ENCODE measurements at regions not wholly inside any gene's neighbourhood (a gene's known extent, or its start where the extent isn't known, plus 50 kb on each side); places are given as distances from the start of the nearest gene placed in this dataset.

DNA sequence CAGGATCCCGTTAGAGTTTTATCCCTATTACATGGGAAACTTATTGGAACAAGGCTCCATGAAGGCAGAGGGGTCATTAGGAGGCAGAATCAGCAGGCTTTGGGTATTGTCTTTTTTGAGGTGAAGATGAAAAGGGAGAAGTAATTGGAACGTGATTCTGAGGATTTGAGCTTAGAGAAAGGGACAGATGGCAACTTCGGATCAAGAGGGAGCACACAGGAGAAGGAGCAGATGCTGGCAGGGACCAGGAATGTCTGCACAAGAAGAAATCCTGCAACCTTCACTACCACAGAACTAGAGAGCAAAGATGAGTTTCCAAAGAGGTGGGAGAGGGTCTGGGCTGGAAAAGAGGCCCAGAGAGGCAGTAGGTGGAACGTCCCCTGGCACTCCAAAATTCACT, 202.8 kb downstream of the RRAGC start:
- no peaks in the 10 kb centered on the region for H3K79me2 ChIP-seq (ENCODE audit: insufficient read depth, low read length)
- ChIA-PET RAD21 (ENCODE audit: low non-redundant PET in 1 of 2, low total read pairs in 2 of 2, uncharacterized antibody in 2 of 2, unreplicated experiment in 2 of 2) (no interaction called here), POLR2A (no interaction called here), CTCF (no interaction called here)
- TF ChIP-seq ELF1 (IDR thresholded peaks at IDR 0.05; ENCODE audit: borderline replicate concordance, low read depth) (no peak), EGR1 (IDR thresholded peaks at IDR 0.05; ENCODE audit: low read depth) (no peak), SRF (IDR thresholded peaks at IDR 0.05; ENCODE audit: low read depth) (no peak), REST (IDR thresholded peaks at IDR 0.05; ENCODE audit: low read depth) (no peak), EZH2 (IDR thresholded peaks at IDR 0.05) (no peak), POLR2A (IDR thresholded peaks at IDR 0.05; ENCODE audit: borderline replicate concordance, extremely low read depth, insufficient read depth, insufficient read length) (no peak)
- H3K9me2 ChIP-seq (ENCODE audit: insufficient read depth) = no peaks in the 10 kb centered on the region
- BruUV-seq (replicated peaks) = no TSS peak
- no peaks in the 10 kb centered on the region for H4K20me1 ChIP-seq (ENCODE audit: insufficient read depth)
- no peak for DNase-seq (ENCODE audit: low read depth, low spot score)
- peaks cover 0 to 4% of the 10 kb centered on the region in 2 experiments; a peak in 1 of 4 replicates for H3K9me3 ChIP-seq (ENCODE audit: control insufficient read depth in 1 of 2, insufficient read depth in 1 of 2, low read depth in 1 of 2, low read length in 2 of 2)
- H3K9ac ChIP-seq (ENCODE audit: low read length) = no peak overlapping the region
- H3K4me3 ChIP-seq (replicated peaks in 1 of 2; ENCODE audit: low read depth in 1 of 2, low read length in 2 of 2) = no peak overlapping the region
- no peak overlapping the region for H2AFZ ChIP-seq (ENCODE audit: low read depth, low read length, poor library complexity, severe bottlenecking)
- no peak overlapping the region for H3K4me2 ChIP-seq (ENCODE audit: low read length)
- intact Hi-C loops (cut with micrococcal nuclease) = no loop called here
- H3K27ac ChIP-seq (ENCODE audit: low read depth, low read length) = no peak overlapping the region
- no peak for ATAC-seq
- no peaks in the 10 kb centered on the region for H3K4me1 ChIP-seq (ENCODE audit: control insufficient read depth in 1 of 2, insufficient read depth in 2 of 2, low read length in 2 of 2)
- H3K27me3 ChIP-seq (ENCODE audit: insufficient read depth, low read length) = peaks cover 10% of the 10 kb centered on the region
- no peaks in the 10 kb centered on the region for H3K36me3 ChIP-seq (ENCODE audit: control insufficient read depth in 1 of 2, insufficient read depth in 2 of 2, low read length in 2 of 2)

DNA sequence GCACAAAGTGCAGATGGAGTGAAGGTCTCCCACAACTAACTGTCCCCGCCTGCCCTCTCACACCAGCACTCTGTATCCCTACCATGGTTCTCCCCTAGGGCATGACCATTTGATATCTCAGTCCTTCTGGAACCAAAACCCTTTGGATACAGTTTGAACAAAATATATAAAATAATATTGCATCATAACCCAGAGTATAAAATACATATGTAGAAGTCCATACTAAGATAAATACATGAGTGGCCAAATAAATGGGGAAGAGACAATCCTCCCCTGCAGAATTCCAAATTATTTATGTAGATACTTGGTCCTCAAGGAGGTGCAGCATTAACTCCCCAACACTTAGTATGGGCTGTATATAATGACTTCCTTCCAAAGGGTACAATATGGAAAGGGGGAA, 207.4 kb downstream of the RRAGC start:
- no peak overlapping the region for H2AFZ ChIP-seq (ENCODE audit: low read depth, low read length, poor library complexity, severe bottlenecking)
- H3K9ac ChIP-seq (ENCODE audit: low read length) = no peak overlapping the region
- no peaks in the 10 kb centered on the region for H3K36me3 ChIP-seq (ENCODE audit: control insufficient read depth in 1 of 2, insufficient read depth in 2 of 2, low read length in 2 of 2)
- DNase-seq (ENCODE audit: low read depth, low spot score) (no peak), ATAC-seq (no peak)
- H3K4me3 ChIP-seq (replicated peaks in 1 of 2; ENCODE audit: low read depth in 1 of 2, low read length in 2 of 2) = no peak overlapping the region
- no TSS peak for BruUV-seq (replicated peaks)
- ChIA-PET RAD21 (ENCODE audit: low non-redundant PET in 1 of 2, low total read pairs in 2 of 2, uncharacterized antibody in 2 of 2, unreplicated experiment in 2 of 2) (no interaction called here), POLR2A (no interaction called here), CTCF (no interaction called here)
- H3K4me1 ChIP-seq (ENCODE audit: control insufficient read depth in 1 of 2, insufficient read depth in 2 of 2, low read length in 2 of 2) = no peaks in the 10 kb centered on the region
- no peak overlapping the region for H3K4me2 ChIP-seq (ENCODE audit: low read length)
- no peaks in the 10 kb centered on the region for H3K9me2 ChIP-seq (ENCODE audit: insufficient read depth)
- peaks cover 10% of the 10 kb centered on the region for H3K27me3 ChIP-seq (ENCODE audit: insufficient read depth, low read length)
- no peaks in the 10 kb centered on the region for H4K20me1 ChIP-seq (ENCODE audit: insufficient read depth)
- TF ChIP-seq, protein P1, sequence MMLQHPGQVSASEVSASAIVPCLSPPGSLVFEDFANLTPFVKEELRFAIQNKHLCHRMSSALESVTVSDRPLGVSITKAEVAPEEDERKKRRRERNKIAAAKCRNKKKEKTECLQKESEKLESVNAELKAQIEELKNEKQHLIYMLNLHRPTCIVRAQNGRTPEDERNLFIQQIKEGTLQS (IDR thresholded peaks at IDR 0.05) = no peak
- TF ChIP-seq TCF7L2 (IDR thresholded peaks at IDR 0.05; ENCODE audit: borderline replicate concordance, extremely low read depth, insufficient read depth, insufficient read length) (no peak), JUND (IDR thresholded peaks at IDR 0.05) (no peak), RAD21 (IDR thresholded peaks at IDR 0.05; ENCODE audit: low read depth) (no peak), ELF1 (IDR thresholded peaks at IDR 0.05; ENCODE audit: borderline replicate concordance, low read depth) (no peak), POLR2A (IDR thresholded peaks at IDR 0.05; ENCODE audit: borderline replicate concordance, extremely low read depth, insufficient read depth, insufficient read length) (no peak), EZH2phosphoT487 (IDR thresholded peaks at IDR 0.05; ENCODE audit: borderline replicate concordance) (no peak), REST (IDR thresholded peaks at IDR 0.05; ENCODE audit: low read depth) (no peak), ZFX (IDR thresholded peaks at IDR 0.05) (no peak), SP1 (IDR thresholded peaks at IDR 0.05; ENCODE audit: low read depth) (no peak), CBX3 (IDR thresholded peaks at IDR 0.05; ENCODE audit: low read depth) (no peak), EZH2 (IDR thresholded peaks at IDR 0.05) (no peak), POLR2AphosphoS5 (IDR thresholded peaks at IDR 0.05; ENCODE audit: low read depth, low read length) (no peak), FOSL1 (IDR thresholded peaks at IDR 0.05; ENCODE audit: low read depth) (no peak)
- no peaks in the 10 kb centered on the region for H3K9me3 ChIP-seq (ENCODE audit: control insufficient read depth in 1 of 2, insufficient read depth in 1 of 2, low read depth in 1 of 2, low read length in 2 of 2)
- intact Hi-C loops (cut with micrococcal nuclease) = no loop called here
- H3K27ac ChIP-seq (ENCODE audit: low read depth, low read length) = no peak overlapping the region
- H3K79me2 ChIP-seq (ENCODE audit: insufficient read depth, low read length) = no peaks in the 10 kb centered on the region
